GM12891 (cell line): ENCODE measurements at regions not wholly inside any gene's neighbourhood (a gene's known extent, or its start where the extent isn't known, plus 50 kb on each side); places are given as distances from the start of the nearest gene placed in this dataset.
"Not testable (repeated sequence)": the region's sequence is repeated elsewhere in the genome, so short reads cannot be mapped to it uniquely, and the experiment has no call there.

Experiments used
- DNase-seq: peaks from one replicate; pipeline ENCODE4 v3.0.0; 2011; ENCODE audit warnings: low spot score; ENCODE audit not compliant: insufficient read length
- FAIRE-seq: peaks from 2 replicates; lab custom pipeline; 2011; peaks lifted over from hg19 to GRCh38; lab: Jason Lieb, UNC
- PAX5 ChIP-seq: IDR thresholded peaks from 2 replicates; pipeline ENCODE4 v1.6.1; 2011; ENCODE audit warnings: low read length, moderate library complexity, mild to moderate bottlenecking; ENCODE audit not compliant: insufficient read depth, severe bottlenecking
- POLR2A ChIP-seq: IDR thresholded peaks from 2 replicates; pipeline ENCODE4 v1.6.1; 2011; ENCODE audit warnings: low read depth, low read length, control low read depth
- POLR2AphosphoS5 ChIP-seq: IDR thresholded peaks from 2 replicates; pipeline ENCODE4 v1.6.1; 2011; ENCODE audit warnings: low read depth, low read length, control low read depth
- POU2F2 ChIP-seq: IDR thresholded peaks from 2 replicates; pipeline ENCODE4 v1.6.1; 2011; ENCODE audit warnings: low read depth, mild to moderate bottlenecking, control low read depth, low read length, moderate library complexity
- SPI1 ChIP-seq: IDR thresholded peaks from 2 replicates; pipeline ENCODE4 v1.6.1; 2011; ENCODE audit warnings: low read depth, low read length, control low read depth
- TAF1 ChIP-seq: IDR thresholded peaks from 2 replicates; pipeline ENCODE4 v1.6.1; 2011; ENCODE audit warnings: low read depth, low read length, control low read depth

- peak; percentile 62 for DNase-seq
- no peak for TF ChIP-seq PAX5
- TF ChIP-seq POU2F2 = no peak
- TF ChIP-seq POLR2A = no peak
- no peak for TF ChIP-seq POLR2AphosphoS5
- TF ChIP-seq SPI1 = no peak
- peak; percentile 78 for FAIRE-seq
Observed at GRCh38 chr13:99086267-99087097, 108.6 kb upstream of the DOCK9 start.

- DNase-seq (peak; percentile 97), FAIRE-seq (peak; percentile 99)
- TF ChIP-seq PAX5 = peak; percentile 59
- TF ChIP-seq POLR2AphosphoS5 = no peak
Observed at GRCh38 chr13:99087098-99087953, 109.5 kb upstream of the DOCK9 start.

GRCh38 chr13:99087954-99088491 lies 110.2 kb upstream of the DOCK9 start:
- FAIRE-seq (no peak), DNase-seq (peak; percentile 31)
- TF ChIP-seq POU2F2 (no peak), PAX5 (no peak), POLR2A (no peak), SPI1 (no peak), TAF1 (no peak), POLR2AphosphoS5 (no peak)

GRCh38 chr13:99093997-99094396 lies 106.7 kb upstream of the UBAC2 start:
- DNase-seq (no peak), FAIRE-seq (no peak)
- TF ChIP-seq PAX5 (no peak), POU2F2 (no peak), TAF1 (no peak), POLR2AphosphoS5 (no peak), POLR2A (no peak), SPI1 (no peak)

- DNase-seq, FAIRE-seq: not testable (repeated sequence)
Observed at GRCh38 chr13:99101831-99102230, 98.8 kb upstream of the UBAC2 start.

- FAIRE-seq (no peak), DNase-seq (no peak)
- TF ChIP-seq POLR2A (no peak), POU2F2 (no peak), POLR2AphosphoS5 (no peak), SPI1 (no peak), TAF1 (no peak)
Observed at GRCh38 chr13:99103536-99103935, 97.1 kb upstream of the UBAC2 start.

GRCh38 chr13:99104396-99104795 lies 96.3 kb upstream of the UBAC2 start:
- TF ChIP-seq POU2F2 (no peak), SPI1 (no peak), TAF1 (no peak), POLR2A (no peak), POLR2AphosphoS5 (no peak), PAX5 (no peak)
- DNase-seq (no peak), FAIRE-seq (no peak)

- FAIRE-seq (no peak), DNase-seq (no peak)
- TF ChIP-seq TAF1 (no peak), POLR2AphosphoS5 (no peak), PAX5 (no peak), POLR2A (no peak), POU2F2 (no peak), SPI1 (no peak)
Observed at GRCh38 chr13:99105160-99105559, 95.5 kb upstream of the UBAC2 start.

GRCh38 chr13:99113351-99113750 lies 87.3 kb upstream of the UBAC2 start:
- no peak for FAIRE-seq
- no peak for TF ChIP-seq SPI1
- DNase-seq = no peak

GRCh38 chr13:99118179-99118578 lies 82.5 kb upstream of the UBAC2 start:
- FAIRE-seq (no peak), DNase-seq (no peak)
- TF ChIP-seq POU2F2 (no peak), POLR2A (no peak), SPI1 (no peak), POLR2AphosphoS5 (no peak), PAX5 (no peak), TAF1 (no peak)
